Nephron progenitor cell (in vitro differentiated cells): ENCODE measurements at regions not wholly inside any gene's neighbourhood (a gene's known extent, or its start where the extent isn't known, plus 50 kb on each side); places are given as distances from the start of the nearest gene placed in this dataset.

Experiments used
- DNase-seq: peaks from one replicate; pipeline ENCODE4 v3.0.0; 2021
- H3K27ac Mint-ChIP-seq: 2 replicates; pipeline ENCODE4 v1.8.0; 2021; ENCODE audit warnings: mild to moderate bottlenecking, moderate library complexity, mixed read lengths
- H3K27me3 Mint-ChIP-seq: 2 replicates; pipeline ENCODE4 v1.8.0; 2021; ENCODE audit warnings: mild to moderate bottlenecking, low read depth, mixed read lengths; ENCODE audit not compliant: poor library complexity
- H3K36me3 Mint-ChIP-seq: 2 replicates; pipeline ENCODE4 v1.8.0; 2021; ENCODE audit warnings: low read depth, mixed read lengths
- H3K4me1 Mint-ChIP-seq: 2 replicates; pipeline ENCODE4 v1.8.0; 2021; ENCODE audit warnings: mixed read lengths
- H3K4me3 Mint-ChIP-seq: 2 replicates; pipeline ENCODE4 v1.8.0; 2021; ENCODE audit warnings: mild to moderate bottlenecking, moderate library complexity, mixed read lengths
- H3K9me3 Mint-ChIP-seq: 2 replicates; pipeline ENCODE4 v1.8.0; 2021; ENCODE audit warnings: mild to moderate bottlenecking, moderate library complexity, mixed read lengths
- CTCF ChIP-seq: fragments of 200-600 bp; sonication (generic); IDR thresholded peaks from 2 replicates; pipeline ENCODE4 v1.5.0; 2021; ENCODE audit warnings: antibody characterized with exemption

GRCh38 chr6:164826831-164827468, 482.5 kb downstream of the C6orf118 start:
- H3K27ac Mint-ChIP-seq, result no peak overlapping the region
- H3K9me3 Mint-ChIP-seq, result no peaks in the 10 kb centered on the region
- H3K27me3 Mint-ChIP-seq, result peaks cover 8% of the 10 kb centered on the region
- no peak for DNase-seq
- no peak for TF ChIP-seq CTCF
- H3K4me1 Mint-ChIP-seq, result peaks cover 9% of the 10 kb centered on the region
- H3K36me3 Mint-ChIP-seq, result no peaks in the 10 kb centered on the region
- H3K4me3 Mint-ChIP-seq, result no peak overlapping the region

- no peaks in the 10 kb centered on the region for H3K9me3 Mint-ChIP-seq
- no peak for TF ChIP-seq CTCF
- peaks cover 8% of the 10 kb centered on the region for H3K27me3 Mint-ChIP-seq
- H3K4me3 Mint-ChIP-seq, result no peak overlapping the region
- DNase-seq, result no peak
- H3K4me1 Mint-ChIP-seq, result peaks cover 9% of the 10 kb centered on the region
- H3K27ac Mint-ChIP-seq, result no peak overlapping the region
- H3K36me3 Mint-ChIP-seq, result no peaks in the 10 kb centered on the region
Observed at GRCh38 chr6:164825386-164825785, 484.0 kb downstream of the C6orf118 start.

DNA sequence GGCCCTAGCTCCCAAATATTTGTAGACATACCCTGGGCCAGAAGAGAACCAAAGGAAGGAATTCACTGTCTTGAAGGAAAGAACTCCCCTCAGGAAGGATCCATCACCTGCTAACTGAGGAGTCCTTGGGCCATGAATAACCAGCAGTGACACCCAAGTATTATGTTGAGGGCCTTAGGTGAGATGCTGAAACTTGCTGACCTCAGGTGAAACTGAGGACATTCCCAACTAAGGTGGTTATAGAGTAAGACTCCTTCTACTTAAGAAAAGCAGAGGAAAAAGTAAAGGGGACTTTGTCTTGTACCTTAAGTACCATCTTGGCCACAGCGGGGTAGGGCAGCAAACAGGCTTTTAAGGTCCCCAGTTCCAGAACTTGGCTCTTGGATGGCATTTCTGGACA, 491.7 kb downstream of the C6orf118 start:
- no peaks in the 10 kb centered on the region for H3K36me3 Mint-ChIP-seq
- H3K9me3 Mint-ChIP-seq, result peaks cover 8% of the 10 kb centered on the region
- H3K27me3 Mint-ChIP-seq, result peaks cover 3% of the 10 kb centered on the region
- TF ChIP-seq CTCF, result no peak
- no peak overlapping the region for H3K27ac Mint-ChIP-seq
- H3K4me3 Mint-ChIP-seq, result no peak overlapping the region
- H3K4me1 Mint-ChIP-seq, result no peaks in the 10 kb centered on the region
- DNase-seq, result no peak

DNA sequence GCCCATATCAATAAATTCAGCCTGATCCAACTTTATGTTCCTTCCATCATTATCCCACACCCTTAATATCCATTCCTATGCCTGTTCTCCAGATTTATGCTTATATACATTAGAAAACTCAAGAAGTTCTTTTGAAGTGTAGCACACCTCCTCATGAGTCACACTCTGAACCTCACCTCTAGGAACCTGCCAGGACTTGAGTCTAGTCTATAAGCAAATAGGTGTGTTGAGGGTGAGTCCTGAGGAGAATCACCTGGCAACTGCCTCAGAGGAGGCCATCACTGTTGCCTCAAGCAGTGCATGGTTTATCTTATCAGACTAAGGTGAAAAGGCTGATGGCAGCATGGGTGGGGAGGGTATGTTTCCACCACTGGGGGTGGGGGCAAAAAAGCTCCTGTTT, 496.7 kb downstream of the C6orf118 start:
- no peak for DNase-seq
- H3K27me3 Mint-ChIP-seq, result no peaks in the 10 kb centered on the region
- H3K9me3 Mint-ChIP-seq, result peaks cover 25% of the 10 kb centered on the region
- no peak for TF ChIP-seq CTCF
- no peaks in the 10 kb centered on the region for H3K4me1 Mint-ChIP-seq
- H3K36me3 Mint-ChIP-seq, result no peaks in the 10 kb centered on the region
- no peak overlapping the region for H3K4me3 Mint-ChIP-seq
- no peak overlapping the region for H3K27ac Mint-ChIP-seq

- Mint-ChIP-seq H3K4me3 (no peak overlapping the region), H3K27ac (no peak overlapping the region), H3K9me3 (peaks cover 36% of the 10 kb centered on the region), H3K27me3 (no peaks in the 10 kb centered on the region), H3K4me1 (no peaks in the 10 kb centered on the region), H3K36me3 (no peaks in the 10 kb centered on the region)
- TF ChIP-seq CTCF, result no peak
- no peak for DNase-seq
Observed at GRCh38 chr6:164807125-164807524, 502.3 kb downstream of the C6orf118 start.

DNA sequence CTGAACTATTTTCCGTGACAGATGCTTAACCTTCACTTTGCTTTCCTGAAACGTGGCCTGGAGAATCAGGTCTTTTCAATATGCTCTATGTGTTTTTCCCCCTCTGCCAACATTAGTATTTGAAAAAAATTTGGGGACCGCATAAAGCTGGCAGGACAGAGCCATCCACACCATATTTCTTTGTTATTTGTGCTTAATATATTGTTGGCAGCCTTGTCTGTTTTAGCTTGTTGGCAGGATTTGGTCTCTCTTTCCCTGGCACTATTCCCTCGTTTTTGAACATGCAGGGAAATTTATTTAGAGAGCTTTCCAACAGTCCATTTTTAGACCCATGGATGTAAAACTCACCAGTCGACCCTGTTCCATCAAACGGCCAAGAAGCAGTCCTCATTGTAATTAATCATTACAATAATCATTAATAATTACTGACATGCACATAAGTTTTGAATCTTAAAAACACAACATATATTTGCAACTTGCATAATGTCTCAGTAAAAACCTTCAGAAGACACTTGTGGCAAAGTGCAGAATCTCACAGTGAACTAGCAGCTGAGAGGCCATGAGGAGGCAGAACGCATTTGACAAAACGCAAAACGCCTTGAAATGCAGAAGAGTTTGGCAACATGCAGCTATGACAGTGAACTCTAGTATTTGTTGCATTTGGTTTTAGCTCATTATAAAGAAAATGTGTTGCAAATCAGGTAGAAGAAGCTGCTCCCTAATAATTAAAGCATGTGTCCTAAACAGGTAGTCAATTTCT, 514.2 kb downstream of the C6orf118 start:
- Mint-ChIP-seq H3K36me3 (no peaks in the 10 kb centered on the region), H3K27ac (no peak overlapping the region), H3K27me3 (no peaks in the 10 kb centered on the region), H3K9me3 (peaks cover 7% of the 10 kb centered on the region), H3K4me1 (peaks cover 6% of the 10 kb centered on the region), H3K4me3 (no peak overlapping the region)
- TF ChIP-seq CTCF, result no peak
- DNase-seq, result no peak
